HG03520 (cell line): ENCODE measurements at regions not wholly inside any gene's neighbourhood (a gene's known extent, or its start where the extent isn't known, plus 50 kb on each side); places are given as distances from the start of the nearest gene placed in this dataset.

Experiments
- ATAC-seq: cut with Tn5 transposase; IDR thresholded peaks from one replicate; pipeline ENCODE4 v1.9.1; 2021; ENCODE audit warnings: mild to moderate bottlenecking, moderate library complexity; ENCODE audit not compliant: unreplicated experiment

DNA sequence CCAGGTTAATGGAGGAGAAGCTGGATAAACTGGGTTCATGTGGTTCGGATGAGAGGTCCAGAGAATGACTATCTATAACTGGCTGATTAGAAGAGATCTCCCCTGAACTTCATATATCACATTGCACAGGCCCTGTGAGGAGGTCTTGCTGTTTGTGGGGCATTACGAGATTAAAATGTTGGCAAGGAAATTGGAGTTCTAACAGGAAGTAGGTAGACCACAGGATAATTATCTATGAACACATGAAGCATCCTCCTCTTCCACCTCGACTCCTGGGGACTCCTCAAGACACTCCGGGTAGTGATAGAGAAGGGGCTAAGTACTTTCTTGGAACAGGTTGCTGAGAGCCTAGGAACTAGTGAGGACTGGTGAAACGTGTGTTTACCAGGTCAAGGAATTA lies 418.8 kb downstream of the KCNH5 start:
- ATAC-seq = no peak

DNA sequence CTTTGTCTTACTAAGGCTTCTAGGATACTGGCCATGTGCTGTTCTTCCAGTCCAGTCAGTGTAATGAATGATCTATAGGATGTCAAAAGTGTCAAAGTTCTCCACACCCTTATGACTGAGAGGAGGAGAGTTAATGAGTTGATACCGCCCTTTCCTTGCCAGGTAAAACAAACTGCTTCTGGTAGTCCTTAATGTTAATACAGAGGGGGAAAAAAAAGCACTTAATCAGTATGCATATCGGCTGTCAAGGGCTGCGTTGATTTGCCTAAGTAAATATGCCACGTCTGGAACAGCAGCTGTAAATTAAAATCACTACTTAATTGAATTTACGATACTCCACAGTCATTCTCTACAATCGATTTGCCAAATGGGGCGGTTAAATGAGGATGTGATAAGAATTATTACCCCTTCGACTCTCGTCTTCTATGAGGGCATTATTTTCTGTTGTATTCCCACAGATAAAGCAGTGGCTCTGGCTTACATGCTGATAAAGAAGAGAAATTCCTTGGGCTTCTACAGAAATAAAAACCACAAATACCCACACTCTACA lies 416.0 kb downstream of the KCNH5 start:
- ATAC-seq = no peak

DNA sequence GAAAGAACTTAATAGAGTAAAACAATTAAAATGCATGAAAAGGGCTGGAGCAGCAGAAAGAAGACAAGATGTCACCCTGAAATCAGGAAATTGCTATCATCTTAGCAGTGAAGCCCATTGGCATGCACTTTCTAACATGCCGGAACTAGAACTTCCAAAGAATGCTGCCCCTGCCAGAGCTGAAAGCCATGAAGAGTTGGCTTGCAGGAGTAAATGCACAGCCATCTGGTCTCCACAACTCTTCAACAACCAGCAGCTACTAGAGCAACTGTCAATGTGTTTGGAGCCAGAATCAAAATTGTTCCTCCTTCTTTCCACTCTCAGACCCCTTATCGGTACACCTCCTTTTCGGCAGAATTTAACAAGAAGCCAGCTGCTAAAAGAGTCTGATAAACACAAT lies 414.1 kb downstream of the KCNH5 start:
- no peak for ATAC-seq

GRCh38 chr14:62632771-62633170 lies 412.5 kb downstream of the KCNH5 start:
- ATAC-seq = no peak

GRCh38 chr14:62645649-62646048 lies 399.6 kb downstream of the KCNH5 start:
- no peak for ATAC-seq
